HAP-1 (cell line): ENCODE measurements at regions not wholly inside any gene's neighbourhood (a gene's known extent, or its start where the extent isn't known, plus 50 kb on each side); places are given as distances from the start of the nearest gene placed in this dataset.

ENCODE experiments used
- DNase-seq, 2 experiments: peaks; one replicate each; pipeline ENCODE4 v3.0.0-alpha.2; 2016 to 2020; ENCODE audit warnings: low spot score in 2 of 2
- H3K27me3 ChIP-seq: fragments of 250-450 bp; sonication (Bioruptor Pico); 2 replicates; pipeline ENCODE4 v1.5.1; 2020; ENCODE audit warnings: low read depth, mild to moderate bottlenecking, moderate library complexity
- H3K36me3 ChIP-seq: fragments of 250-450 bp; sonication (Bioruptor Pico); replicated peaks from 2 replicates; pipeline ENCODE4 v1.5.1; 2020; ENCODE audit warnings: mild to moderate bottlenecking
- H3K4me1 ChIP-seq: fragments of 250-450 bp; sonication (Bioruptor Pico); 2 replicates; pipeline ENCODE4 v1.5.1; 2020; ENCODE audit warnings: mild to moderate bottlenecking
- H3K4me3 ChIP-seq: fragments of 250-450 bp; sonication (Bioruptor Pico); 2 replicates; pipeline ENCODE4 v1.5.1; 2020; ENCODE audit warnings: mild to moderate bottlenecking, moderate library complexity
- H3K9me3 ChIP-seq: fragments of 250-450 bp; sonication (Bioruptor Pico); 2 replicates; pipeline ENCODE4 v1.5.1; 2020; ENCODE audit warnings: mild to moderate bottlenecking, moderate library complexity
- in situ Hi-C: fragments of 300-500 bp; cut with MboI; formaldehyde crosslinking; loops from 3 replicates; pipeline ENCODE4 v1.14.3; 2020; ENCODE audit warnings: low sequenced_read_pairs, inconsistent platforms, mixed read lengths

- Histone ChIP-seq H3K9me3 (no peaks in the 10 kb centered on the region), H3K4me1 (no peaks in the 10 kb centered on the region), H3K27me3 (no peaks in the 10 kb centered on the region), H3K4me3 (no peak overlapping the region), H3K36me3 (no peaks in the 10 kb centered on the region)
- no peak for DNase-seq
- in situ Hi-C loops = no loop called here
Observed at GRCh38 chr5:62727184-62727583, 148.6 kb downstream of the LRRC70 start.

GRCh38 chr5:62722360-62722759 is 143.7 kb downstream of the LRRC70 start:
- no peaks in the 10 kb centered on the region for H3K36me3 ChIP-seq
- H3K4me3 ChIP-seq = no peak overlapping the region
- in situ Hi-C loops = no loop called here
- H3K27me3 ChIP-seq = no peaks in the 10 kb centered on the region
- H3K9me3 ChIP-seq = no peaks in the 10 kb centered on the region
- peaks cover 11% of the 10 kb centered on the region for H3K4me1 ChIP-seq
- no peak for DNase-seq

- no peaks in the 10 kb centered on the region for H3K36me3 ChIP-seq
- in situ Hi-C loops = no loop called here
- H3K27me3 ChIP-seq = no peaks in the 10 kb centered on the region
- H3K4me1 ChIP-seq = peaks cover 26% of the 10 kb centered on the region
- DNase-seq = peak in 1 of 2 experiments; percentile 70
- no peak overlapping the region for H3K4me3 ChIP-seq
- no peaks in the 10 kb centered on the region for H3K9me3 ChIP-seq
Observed at GRCh38 chr5:62720031-62720441, 141.4 kb downstream of the LRRC70 start.

GRCh38 chr5:62719061-62719720 is 140.6 kb downstream of the LRRC70 start:
- H3K4me1 ChIP-seq = peaks cover 26% of the 10 kb centered on the region
- no peak for DNase-seq
- no peaks in the 10 kb centered on the region for H3K36me3 ChIP-seq
- H3K9me3 ChIP-seq = no peaks in the 10 kb centered on the region
- no peak overlapping the region for H3K4me3 ChIP-seq
- no peaks in the 10 kb centered on the region for H3K27me3 ChIP-seq
- in situ Hi-C loops = no loop called here

- H3K27me3 ChIP-seq = no peaks in the 10 kb centered on the region
- no peaks in the 10 kb centered on the region for H3K36me3 ChIP-seq
- peak in 1 of 2 experiments; percentile 39 for DNase-seq
- H3K4me1 ChIP-seq = peaks cover 26% of the 10 kb centered on the region
- in situ Hi-C loops = no loop called here
- H3K4me3 ChIP-seq = no peak overlapping the region
- H3K9me3 ChIP-seq = no peaks in the 10 kb centered on the region
Observed at GRCh38 chr5:62718324-62718723, 139.7 kb downstream of the LRRC70 start.

- peak; percentile 81 to 99 for DNase-seq
- peaks cover 26% of the 10 kb centered on the region for H3K4me1 ChIP-seq
- H3K4me3 ChIP-seq = no peak overlapping the region
- H3K27me3 ChIP-seq = no peaks in the 10 kb centered on the region
- no peaks in the 10 kb centered on the region for H3K36me3 ChIP-seq
- in situ Hi-C loops = no loop called here
- H3K9me3 ChIP-seq = no peaks in the 10 kb centered on the region
Observed at GRCh38 chr5:62717301-62717933, 138.8 kb downstream of the LRRC70 start.

GRCh38 chr5:62714296-62714695 is 135.7 kb downstream of the LRRC70 start:
- no peaks in the 10 kb centered on the region for H3K36me3 ChIP-seq
- in situ Hi-C loops = no loop called here
- no peaks in the 10 kb centered on the region for H3K27me3 ChIP-seq
- no peaks in the 10 kb centered on the region for H3K9me3 ChIP-seq
- no peak for DNase-seq
- no peak overlapping the region for H3K4me3 ChIP-seq
- peaks cover 26% of the 10 kb centered on the region for H3K4me1 ChIP-seq

- no peaks in the 10 kb centered on the region for H3K36me3 ChIP-seq
- in situ Hi-C loops = no loop called here
- no peak for DNase-seq
- H3K4me3 ChIP-seq = no peak overlapping the region
- H3K4me1 ChIP-seq = no peaks in the 10 kb centered on the region
- H3K27me3 ChIP-seq = no peaks in the 10 kb centered on the region
- 0 out of 2 replicates have a peak, but pooled peaks cover 2% of the 10 kb centered on the region for H3K9me3 ChIP-seq
Observed at GRCh38 chr5:62708481-62709325, 130.1 kb downstream of the LRRC70 start.

- DNase-seq = no peak
- no peaks in the 10 kb centered on the region for H3K4me1 ChIP-seq
- in situ Hi-C loops = no loop called here
Observed at GRCh38 chr5:62707563-62707962, 128.9 kb downstream of the LRRC70 start.

GRCh38 chr5:62707131-62707530 is 128.5 kb downstream of the LRRC70 start:
- Histone ChIP-seq H3K4me3 (no peak overlapping the region), H3K9me3 (0 out of 2 replicates have a peak, but pooled peaks cover 2% of the 10 kb centered on the region), H3K36me3 (no peaks in the 10 kb centered on the region), H3K27me3 (no peaks in the 10 kb centered on the region), H3K4me1 (no peaks in the 10 kb centered on the region)
- in situ Hi-C loops = no loop called here
- no peak for DNase-seq

More at GRCh38 chr5:62707563-62707962, 128.9 kb downstream of the LRRC70 start:
- Histone ChIP-seq H3K36me3 (no peaks in the 10 kb centered on the region), H3K4me3 (no peak overlapping the region), H3K27me3 (no peaks in the 10 kb centered on the region), H3K9me3 (0 out of 2 replicates have a peak, but pooled peaks cover 2% of the 10 kb centered on the region)

GRCh38 chr5:62705022-62705421 is 126.4 kb downstream of the LRRC70 start:
- in situ Hi-C loops = no loop called here
- no peak for DNase-seq
- Histone ChIP-seq H3K27me3 (no peaks in the 10 kb centered on the region), H3K4me1 (no peaks in the 10 kb centered on the region), H3K4me3 (no peak overlapping the region), H3K9me3 (0 out of 2 replicates have a peak, but pooled peaks cover 2% of the 10 kb centered on the region), H3K36me3 (no peaks in the 10 kb centered on the region)

GRCh38 chr5:62702126-62702525 is 123.5 kb downstream of the LRRC70 start:
- Histone ChIP-seq H3K4me1 (no peaks in the 10 kb centered on the region), H3K27me3 (no peaks in the 10 kb centered on the region), H3K9me3 (0 out of 2 replicates have a peak, but pooled peaks cover 2% of the 10 kb centered on the region), H3K36me3 (no peaks in the 10 kb centered on the region), H3K4me3 (no peak overlapping the region)
- in situ Hi-C loops = no loop called here
- no peak for DNase-seq

- Histone ChIP-seq H3K4me1 (no peaks in the 10 kb centered on the region), H3K36me3 (no peaks in the 10 kb centered on the region), H3K9me3 (no peaks in the 10 kb centered on the region), H3K27me3 (no peaks in the 10 kb centered on the region), H3K4me3 (no peak overlapping the region)
- DNase-seq = no peak
- in situ Hi-C loops = no loop called here
Observed at GRCh38 chr5:62701036-62701435, 122.4 kb downstream of the LRRC70 start.

- Histone ChIP-seq H3K27me3 (no peaks in the 10 kb centered on the region), H3K4me3 (no peak overlapping the region), H3K36me3 (no peaks in the 10 kb centered on the region), H3K9me3 (no peaks in the 10 kb centered on the region), H3K4me1 (no peaks in the 10 kb centered on the region)
- DNase-seq = no peak
- in situ Hi-C loops = no loop called here
Observed at GRCh38 chr5:62698756-62699155, 120.1 kb downstream of the LRRC70 start.
